Activated CD8-positive, alpha-beta T cell treated with anti-CD3 and anti-CD28 coated beads for 36 hours (primary cell): ENCODE measurements at regions not wholly inside any gene's neighbourhood (a gene's known extent, or its start where the extent isn't known, plus 50 kb on each side); places are given as distances from the start of the nearest gene placed in this dataset.

Experiments used
- ATAC-seq: fragments of 200-7000 bp; cut with Tn5 transposase; one replicate; pipeline ENCODE4 v1.10.0; 2021; ENCODE audit warnings: mild to moderate bottlenecking, moderate library complexity
- CTCF ChIA-PET: fragments of 350-600 bp; sonication (Branson Sonifier 250); formaldehyde crosslinking; loops from one replicate; lab custom pipeline; 2021; ENCODE audit warnings: antibody characterized with exemption; lab: Charles Lee
- POLR2A ChIA-PET: fragments of 350-600 bp; sonication (Branson Sonifier 250); formaldehyde crosslinking; loops from one replicate; lab custom pipeline; 2021; ENCODE audit warnings: antibody characterized with exemption; lab: Charles Lee
- DNase-seq: peaks from one replicate; pipeline ENCODE4 v3.0.0-alpha.2; 2020
- H3K27ac Mint-ChIP-seq: one replicate; pipeline ENCODE4 v1.8.0; 2021; ENCODE audit warnings: mild to moderate bottlenecking, mixed read lengths
- H3K27me3 Mint-ChIP-seq: one replicate; pipeline ENCODE4 v1.8.0; 2021; ENCODE audit warnings: mixed read lengths
- H3K36me3 Mint-ChIP-seq: one replicate; pipeline ENCODE4 v1.8.0; 2021; ENCODE audit warnings: low read depth, mixed read lengths
- H3K4me1 Mint-ChIP-seq: one replicate; pipeline ENCODE4 v1.8.0; 2021; ENCODE audit warnings: low read depth, mixed read lengths
- H3K4me3 Mint-ChIP-seq: one replicate; pipeline ENCODE4 v1.8.0; 2021; ENCODE audit warnings: mild to moderate bottlenecking, moderate library complexity, mixed read lengths
- H3K9me3 Mint-ChIP-seq: one replicate; pipeline ENCODE4 v1.8.0; 2021; ENCODE audit warnings: mixed read lengths
- intact Hi-C: fragments of 100-400 bp; cut with micrococcal nuclease; formaldehyde crosslinking; loops from one replicate; pipeline ENCODE4 v1.10.0; 2022
- TF ChIP-seq, protein P1 (sequence below): fragments of 200-600 bp; IDR thresholded peaks from one replicate; pipeline ENCODE4 v1.8.0; 2022; ENCODE audit warnings: antibody characterized with exemption, mild to moderate bottlenecking

DNA sequence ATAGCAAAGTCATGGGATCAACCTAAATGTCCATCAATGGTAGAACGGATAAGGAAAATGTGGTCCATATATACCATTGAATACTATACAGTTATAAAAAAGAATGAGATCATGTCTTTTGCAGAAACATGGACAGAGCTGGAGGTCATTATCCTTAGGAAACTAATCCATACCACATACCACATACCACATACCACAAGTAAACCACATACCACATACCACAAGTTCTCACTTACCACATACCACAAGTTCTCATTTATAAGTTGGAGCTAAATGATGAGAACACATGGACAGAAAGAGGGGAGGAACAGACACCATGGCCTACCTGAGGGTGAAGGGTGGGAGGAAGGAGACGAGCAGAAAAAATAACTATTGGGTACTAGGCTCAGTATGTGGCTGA lies 154.6 kb upstream of the GHR start:
- ChIA-PET POLR2A (no interaction called here), CTCF (no interaction called here)
- TF ChIP-seq, protein P1, sequence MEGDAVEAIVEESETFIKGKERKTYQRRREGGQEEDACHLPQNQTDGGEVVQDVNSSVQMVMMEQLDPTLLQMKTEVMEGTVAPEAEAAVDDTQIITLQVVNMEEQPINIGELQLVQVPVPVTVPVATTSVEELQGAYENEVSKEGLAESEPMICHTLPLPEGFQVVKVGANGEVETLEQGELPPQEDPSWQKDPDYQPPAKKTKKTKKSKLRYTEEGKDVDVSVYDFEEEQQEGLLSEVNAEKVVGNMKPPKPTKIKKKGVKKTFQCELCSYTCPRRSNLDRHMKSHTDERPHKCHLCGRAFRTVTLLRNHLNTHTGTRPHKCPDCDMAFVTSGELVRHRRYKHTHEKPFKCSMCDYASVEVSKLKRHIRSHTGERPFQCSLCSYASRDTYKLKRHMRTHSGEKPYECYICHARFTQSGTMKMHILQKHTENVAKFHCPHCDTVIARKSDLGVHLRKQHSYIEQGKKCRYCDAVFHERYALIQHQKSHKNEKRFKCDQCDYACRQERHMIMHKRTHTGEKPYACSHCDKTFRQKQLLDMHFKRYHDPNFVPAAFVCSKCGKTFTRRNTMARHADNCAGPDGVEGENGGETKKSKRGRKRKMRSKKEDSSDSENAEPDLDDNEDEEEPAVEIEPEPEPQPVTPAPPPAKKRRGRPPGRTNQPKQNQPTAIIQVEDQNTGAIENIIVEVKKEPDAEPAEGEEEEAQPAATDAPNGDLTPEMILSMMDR, result no peak
- no peaks in the 10 kb centered on the region for H3K27me3 Mint-ChIP-seq
- no peaks in the 10 kb centered on the region for H3K9me3 Mint-ChIP-seq
- H3K36me3 Mint-ChIP-seq, result no peaks in the 10 kb centered on the region
- intact Hi-C loops, result no loop called here
- no peak overlapping the region for H3K4me3 Mint-ChIP-seq
- H3K4me1 Mint-ChIP-seq, result no peaks in the 10 kb centered on the region
- no peak for ATAC-seq
- no peak for DNase-seq
- H3K27ac Mint-ChIP-seq, result no peak overlapping the region

DNA sequence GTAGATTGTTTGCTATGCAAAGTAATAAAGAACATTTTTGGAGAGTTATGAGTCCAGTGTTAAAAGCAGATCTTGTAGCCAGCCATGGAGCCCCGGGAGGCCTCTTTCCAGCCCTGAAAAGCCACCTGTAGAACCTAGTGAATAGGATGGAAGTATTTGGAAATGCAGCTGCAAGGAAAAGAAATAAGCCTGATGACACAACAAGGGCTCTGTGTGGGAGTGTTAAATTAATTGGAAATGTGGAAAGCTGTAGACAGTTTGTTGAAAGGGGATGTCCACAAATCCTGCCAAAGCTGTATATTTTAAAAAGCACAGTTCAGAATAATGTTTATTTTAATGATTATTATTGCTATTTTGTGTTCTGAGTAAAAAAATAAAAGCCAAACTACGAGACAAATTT lies 152.5 kb upstream of the GHR start:
- ATAC-seq, result no peak
- no peak overlapping the region for H3K4me3 Mint-ChIP-seq
- H3K4me1 Mint-ChIP-seq, result no peaks in the 10 kb centered on the region
- peaks cover 2% of the 10 kb centered on the region for H3K27me3 Mint-ChIP-seq
- H3K9me3 Mint-ChIP-seq, result no peaks in the 10 kb centered on the region
- ChIA-PET POLR2A (no interaction called here), CTCF (no interaction called here)
- no peak for DNase-seq
- H3K36me3 Mint-ChIP-seq, result no peaks in the 10 kb centered on the region
- intact Hi-C loops, result no loop called here
- no peak overlapping the region for H3K27ac Mint-ChIP-seq
- TF ChIP-seq, protein P1, result no peak

DNA sequence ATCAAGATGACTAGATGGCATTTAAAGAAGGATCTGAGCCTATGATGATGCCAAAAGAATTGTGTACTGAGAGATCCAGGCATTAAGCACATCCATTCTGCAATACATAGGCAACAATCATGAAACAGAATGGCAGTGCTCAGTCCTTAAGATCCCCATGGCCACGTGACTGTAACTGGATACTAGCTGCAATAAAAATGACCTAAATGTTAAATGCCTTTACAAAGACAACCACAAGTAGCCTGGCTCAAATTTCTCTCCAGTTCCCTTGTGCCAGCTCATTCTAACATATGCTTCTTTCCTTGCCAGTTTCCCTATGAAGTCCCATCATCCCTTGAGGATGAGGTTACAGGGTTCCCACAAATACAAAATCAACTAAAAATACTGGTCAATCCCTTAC lies 148.3 kb upstream of the GHR start:
- Mint-ChIP-seq H3K36me3 (no peaks in the 10 kb centered on the region), H3K27me3 (peaks cover 2% of the 10 kb centered on the region), H3K4me3 (no peak overlapping the region), H3K4me1 (no peaks in the 10 kb centered on the region), H3K27ac (no peak overlapping the region), H3K9me3 (no peaks in the 10 kb centered on the region)
- DNase-seq (no peak), ATAC-seq (no peak)
- POLR2A ChIA-PET, result no interaction called here
- CTCF ChIA-PET, result no interaction called here
- intact Hi-C loops, result no loop called here
- TF ChIP-seq, protein P1, result no peak

DNA sequence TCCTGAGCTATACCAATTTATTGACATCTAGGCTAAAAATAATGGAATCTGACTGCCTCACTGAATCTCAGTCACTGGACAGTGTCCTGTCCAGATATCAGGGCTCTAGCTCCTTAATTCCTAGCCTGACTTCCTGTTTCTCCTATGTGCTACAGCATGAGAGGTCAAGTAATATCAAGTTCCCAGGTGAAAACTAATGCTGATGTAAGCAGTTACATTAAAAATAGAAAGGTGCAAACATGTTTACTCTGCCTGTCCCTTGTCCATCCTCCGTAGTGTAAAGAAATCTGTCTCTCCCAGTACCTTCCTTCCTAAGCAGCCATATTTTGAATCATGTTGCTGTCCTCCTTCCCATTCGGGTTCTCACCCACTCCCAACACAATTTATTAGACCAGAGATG lies 145.9 kb upstream of the GHR start:
- no peaks in the 10 kb centered on the region for H3K4me1 Mint-ChIP-seq
- peaks cover 4% of the 10 kb centered on the region for H3K27me3 Mint-ChIP-seq
- no peaks in the 10 kb centered on the region for H3K9me3 Mint-ChIP-seq
- POLR2A ChIA-PET, result no interaction called here
- H3K4me3 Mint-ChIP-seq, result no peak overlapping the region
- DNase-seq, result no peak
- intact Hi-C loops, result no loop called here
- ATAC-seq, result no peak
- TF ChIP-seq, protein P1, result no peak
- H3K27ac Mint-ChIP-seq, result no peak overlapping the region
- CTCF ChIA-PET, result interaction anchor here (0.6 kb wide), 1 partner anchor 495 kb away, joined by 3 read pairs; no protein-coding TSS in a partner anchor
- no peaks in the 10 kb centered on the region for H3K36me3 Mint-ChIP-seq

DNA sequence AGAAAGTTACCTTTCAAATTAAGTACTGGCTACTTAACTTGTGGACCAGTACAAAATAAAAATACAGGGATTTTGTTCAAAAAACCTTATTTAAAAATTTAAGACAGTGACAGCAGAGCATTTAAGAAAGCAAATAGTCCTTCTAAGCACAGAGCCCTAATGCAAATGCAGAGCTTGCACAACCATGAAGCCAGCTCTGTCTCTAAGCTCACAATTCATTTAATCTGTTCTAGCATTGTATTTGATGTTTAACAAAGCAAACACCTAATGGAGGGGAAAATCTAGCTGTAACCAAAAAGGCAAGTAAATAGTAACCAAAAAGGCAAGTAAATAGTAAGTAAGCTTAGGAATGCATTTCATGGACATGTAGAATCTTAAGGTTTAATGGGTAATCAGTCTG lies 138.7 kb upstream of the GHR start:
- H3K36me3 Mint-ChIP-seq, result no peaks in the 10 kb centered on the region
- POLR2A ChIA-PET, result no interaction called here
- CTCF ChIA-PET, result no interaction called here
- no peaks in the 10 kb centered on the region for H3K4me1 Mint-ChIP-seq
- TF ChIP-seq, protein P1, result no peak
- DNase-seq (no peak), ATAC-seq (no peak)
- intact Hi-C loops, result no loop called here
- H3K27me3 Mint-ChIP-seq, result peaks cover 3% of the 10 kb centered on the region
- H3K9me3 Mint-ChIP-seq, result no peaks in the 10 kb centered on the region
- no peak overlapping the region for H3K27ac Mint-ChIP-seq
- no peak overlapping the region for H3K4me3 Mint-ChIP-seq
